SK-N-SH treated with all-trans-retinoic acid at 6 μM for 48 hours (cell line): ENCODE measurements at regions not wholly inside any gene's neighbourhood (a gene's known extent, or its start where the extent isn't known, plus 50 kb on each side); places are given as distances from the start of the nearest gene placed in this dataset.

Experiments used
- PPARA ChIP-seq: fragments of 250-450 bp; sonication (Bioruptor Pico); IDR thresholded peaks from 2 replicates; pipeline ENCODE4 v1.5.0; 2020; ENCODE audit warnings: mild to moderate bottlenecking, borderline replicate concordance
- RARB ChIP-seq: fragments of 250-450 bp; sonication (Bioruptor Pico); IDR thresholded peaks from 2 replicates; pipeline ENCODE4 v1.8.0; 2021; ENCODE audit warnings: mild to moderate bottlenecking, moderate library complexity
- TF ChIP-seq, protein P1 (sequence below): fragments of 250-450 bp; sonication (Bioruptor Pico); IDR thresholded peaks from 2 replicates; pipeline ENCODE4 v1.8.0; 2020; ENCODE audit warnings: mild to moderate bottlenecking, moderate library complexity, borderline replicate concordance

DNA sequence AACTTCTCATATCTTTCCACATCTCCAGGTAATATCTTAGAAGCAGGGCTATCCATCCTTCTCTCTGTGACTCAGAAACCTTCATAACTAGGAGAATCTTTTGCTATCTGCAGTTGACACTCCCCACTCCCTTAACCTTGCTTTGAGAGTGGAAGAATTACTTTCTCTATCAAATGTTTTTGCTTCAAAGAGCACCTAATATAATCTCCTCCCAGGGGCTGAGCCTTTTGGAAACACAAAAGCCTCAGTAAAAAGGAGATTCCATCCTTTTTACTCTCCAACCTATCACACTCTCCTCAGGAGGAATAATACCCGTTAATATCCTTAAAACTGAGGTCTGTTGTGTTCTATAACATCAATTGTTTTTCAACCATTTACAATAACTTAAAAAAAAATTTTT, 94.9 kb upstream of the DNAJC10 start:
- TF ChIP-seq PPARA (CRISPR knock-in tag) (no peak), RARB (no peak)
- TF ChIP-seq, protein P1, sequence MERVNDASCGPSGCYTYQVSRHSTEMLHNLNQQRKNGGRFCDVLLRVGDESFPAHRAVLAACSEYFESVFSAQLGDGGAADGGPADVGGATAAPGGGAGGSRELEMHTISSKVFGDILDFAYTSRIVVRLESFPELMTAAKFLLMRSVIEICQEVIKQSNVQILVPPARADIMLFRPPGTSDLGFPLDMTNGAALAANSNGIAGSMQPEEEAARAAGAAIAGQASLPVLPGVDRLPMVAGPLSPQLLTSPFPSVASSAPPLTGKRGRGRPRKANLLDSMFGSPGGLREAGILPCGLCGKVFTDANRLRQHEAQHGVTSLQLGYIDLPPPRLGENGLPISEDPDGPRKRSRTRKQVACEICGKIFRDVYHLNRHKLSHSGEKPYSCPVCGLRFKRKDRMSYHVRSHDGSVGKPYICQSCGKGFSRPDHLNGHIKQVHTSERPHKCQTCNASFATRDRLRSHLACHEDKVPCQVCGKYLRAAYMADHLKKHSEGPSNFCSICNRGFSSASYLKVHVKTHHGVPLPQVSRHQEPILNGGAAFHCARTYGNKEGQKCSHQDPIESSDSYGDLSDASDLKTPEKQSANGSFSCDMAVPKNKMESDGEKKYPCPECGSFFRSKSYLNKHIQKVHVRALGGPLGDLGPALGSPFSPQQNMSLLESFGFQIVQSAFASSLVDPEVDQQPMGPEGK (CRISPR knock-in tag) = no peak
